Esophagus muscularis mucosa (tissue), 4 donors: ENCODE measurements at regions not wholly inside any gene's neighbourhood (a gene's known extent, or its start where the extent isn't known, plus 50 kb on each side); places are given as distances from the start of the nearest gene placed in this dataset.

Experiments used
- DNase-seq: peaks from one replicate; pipeline ENCODE4 v3.0.0-alpha.2; 2017; ENCODE audit errors: extremely low spot score
- H3K27ac ChIP-seq, 4 donors: fragments of 200-600 bp; sonication (generic); replicated peaks in 1 of 4; 1 replicate in 3 of 4; 2 replicates in 1 of 4; pipeline ENCODE4 v1.5.1; 2016 to 2019; ENCODE audit warnings: mild to moderate bottlenecking in 1 of 4
- H3K27me3 ChIP-seq, 4 donors: fragments of 200-600 bp; sonication (generic); one replicate each; pipeline versions ENCODE4 v1.5.1 to v1.6.0; 2016 to 2019
- H3K36me3 ChIP-seq, 4 donors: fragments of 200-600 bp; sonication (generic); one replicate each; pipeline ENCODE4 v1.5.1; 2016 to 2019
- H3K4me1 ChIP-seq, 4 donors: fragments of 200-600 bp; sonication (generic); one replicate each; pipeline ENCODE4 v1.5.1; 2016 to 2019
- H3K4me3 ChIP-seq, 4 donors: fragments of 200-600 bp; sonication (generic); 1 replicate in 2 of 4; 2 replicates in 2 of 4; pipeline ENCODE4 v1.5.1; 2016 to 2019; ENCODE audit warnings: mild to moderate bottlenecking in 4 of 4, moderate library complexity in 1 of 4
- H3K9me3 ChIP-seq, 4 donors: fragments of 200-600 bp; sonication (generic); 1 replicate in 3 of 4; 2 replicates in 1 of 4; pipeline ENCODE4 v1.5.1; 2016 to 2019
- EP300 ChIP-seq: sonication (generic); formaldehyde crosslinking; IDR thresholded peaks from one replicate; pipeline ENCODE4 v1.6.1; 2017; ENCODE audit warnings: antibody characterized with exemption
- POLR2A ChIP-seq: fragments of 450-650 bp; IDR thresholded peaks from one replicate; pipeline ENCODE4 v1.6.1; 2017; ENCODE audit warnings: antibody characterized with exemption, moderate library complexity, mild to moderate bottlenecking, low read depth
- POLR2AphosphoS5 ChIP-seq, 2 donors: sonication (generic); formaldehyde crosslinking; IDR thresholded peaks; one replicate each; pipeline ENCODE4 v1.6.1; 2017; ENCODE audit warnings: antibody characterized with exemption in 2 of 2
- WGBS: methylation state at CpG from one replicate; pipeline ENCODE4 v1.1.5; 2018; 5-methylcytosine and 5-hydroxymethylcytosine counted together
- intact Hi-C: fragments of 100-400 bp; cut with DNase I; formaldehyde crosslinking; loops from one replicate; pipeline ENCODE4 v1.15.1; 2023
- TF ChIP-seq, protein P1 (sequence below), 3 experiments: fragments of 200-600 bp in 2 of 3; fragments of 450-650 bp in 1 of 3; sonication (generic) in 2 of 3; IDR thresholded peaks; one replicate each; pipeline ENCODE4 v1.5.1; 2017 to 2019; ENCODE audit warnings: antibody characterized with exemption in 3 of 3, mild to moderate bottlenecking in 2 of 3, moderate library complexity in 1 of 3

DNA sequence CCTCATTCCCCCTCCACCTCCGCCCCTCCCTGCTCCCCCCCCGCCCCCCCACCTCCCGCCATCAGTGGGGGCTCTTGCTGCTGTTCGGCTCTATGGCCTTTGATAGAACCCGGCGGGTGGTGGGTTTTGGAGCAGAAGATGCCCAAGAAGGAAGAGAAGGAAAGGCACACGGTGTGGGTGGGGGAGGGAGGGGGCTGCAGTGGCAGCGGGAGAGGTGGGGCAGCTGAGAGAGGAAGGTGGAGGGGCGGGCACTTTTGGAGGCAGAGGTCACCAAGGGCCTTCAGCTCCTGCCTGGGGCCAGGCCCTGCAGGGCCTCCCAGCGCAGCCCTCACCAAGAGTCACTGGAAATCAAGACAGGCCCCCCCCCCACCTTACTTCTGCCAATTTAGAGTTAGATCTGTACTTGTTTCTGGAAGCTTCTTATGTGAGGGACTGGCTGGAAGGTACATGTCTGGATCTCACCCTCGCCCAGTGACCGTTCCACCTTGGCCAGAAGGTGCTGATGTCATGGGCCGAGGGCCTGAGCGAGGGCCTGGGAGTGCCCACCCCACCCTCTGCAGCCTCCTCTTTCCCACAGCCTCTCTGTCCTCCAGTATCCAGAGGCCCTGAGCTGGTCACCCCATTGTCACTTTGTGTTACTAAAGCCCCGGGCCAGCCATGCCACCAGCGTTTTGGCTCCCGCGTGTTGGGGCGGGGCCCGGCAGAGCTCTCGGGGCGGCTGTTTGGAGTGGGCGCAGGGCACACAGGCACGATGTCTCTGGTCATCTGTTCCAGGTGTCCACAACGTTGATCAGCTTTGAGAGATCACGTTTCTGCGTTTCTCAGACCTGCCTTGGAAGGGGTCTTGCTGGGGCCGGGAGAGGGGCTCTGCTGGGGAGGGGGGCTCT is 153.9 kb downstream of the KIF26A start:
- WGBS = 59% methylated on average over 16 of the region's 28 CpGs
- Histone ChIP-seq H3K27ac (no peak overlapping the region), H3K36me3 (no peaks in the 10 kb centered on the region), H3K4me1 (no peaks in the 10 kb centered on the region), H3K9me3 (no peaks in the 10 kb centered on the region), H3K4me3 (no peak overlapping the region), H3K27me3 (peaks cover 0 to 46% (median 2%) of the 10 kb centered on the region in 4 donors)
- no peak for DNase-seq
- intact Hi-C loops = no loop called here
- TF ChIP-seq POLR2AphosphoS5 (IDR thresholded peaks at IDR 0.05) (no peak), POLR2A (no peak), EP300 (no peak)
- TF ChIP-seq, protein P1, sequence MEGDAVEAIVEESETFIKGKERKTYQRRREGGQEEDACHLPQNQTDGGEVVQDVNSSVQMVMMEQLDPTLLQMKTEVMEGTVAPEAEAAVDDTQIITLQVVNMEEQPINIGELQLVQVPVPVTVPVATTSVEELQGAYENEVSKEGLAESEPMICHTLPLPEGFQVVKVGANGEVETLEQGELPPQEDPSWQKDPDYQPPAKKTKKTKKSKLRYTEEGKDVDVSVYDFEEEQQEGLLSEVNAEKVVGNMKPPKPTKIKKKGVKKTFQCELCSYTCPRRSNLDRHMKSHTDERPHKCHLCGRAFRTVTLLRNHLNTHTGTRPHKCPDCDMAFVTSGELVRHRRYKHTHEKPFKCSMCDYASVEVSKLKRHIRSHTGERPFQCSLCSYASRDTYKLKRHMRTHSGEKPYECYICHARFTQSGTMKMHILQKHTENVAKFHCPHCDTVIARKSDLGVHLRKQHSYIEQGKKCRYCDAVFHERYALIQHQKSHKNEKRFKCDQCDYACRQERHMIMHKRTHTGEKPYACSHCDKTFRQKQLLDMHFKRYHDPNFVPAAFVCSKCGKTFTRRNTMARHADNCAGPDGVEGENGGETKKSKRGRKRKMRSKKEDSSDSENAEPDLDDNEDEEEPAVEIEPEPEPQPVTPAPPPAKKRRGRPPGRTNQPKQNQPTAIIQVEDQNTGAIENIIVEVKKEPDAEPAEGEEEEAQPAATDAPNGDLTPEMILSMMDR (IDR thresholded peaks at IDR 0.05) = no peak

DNA sequence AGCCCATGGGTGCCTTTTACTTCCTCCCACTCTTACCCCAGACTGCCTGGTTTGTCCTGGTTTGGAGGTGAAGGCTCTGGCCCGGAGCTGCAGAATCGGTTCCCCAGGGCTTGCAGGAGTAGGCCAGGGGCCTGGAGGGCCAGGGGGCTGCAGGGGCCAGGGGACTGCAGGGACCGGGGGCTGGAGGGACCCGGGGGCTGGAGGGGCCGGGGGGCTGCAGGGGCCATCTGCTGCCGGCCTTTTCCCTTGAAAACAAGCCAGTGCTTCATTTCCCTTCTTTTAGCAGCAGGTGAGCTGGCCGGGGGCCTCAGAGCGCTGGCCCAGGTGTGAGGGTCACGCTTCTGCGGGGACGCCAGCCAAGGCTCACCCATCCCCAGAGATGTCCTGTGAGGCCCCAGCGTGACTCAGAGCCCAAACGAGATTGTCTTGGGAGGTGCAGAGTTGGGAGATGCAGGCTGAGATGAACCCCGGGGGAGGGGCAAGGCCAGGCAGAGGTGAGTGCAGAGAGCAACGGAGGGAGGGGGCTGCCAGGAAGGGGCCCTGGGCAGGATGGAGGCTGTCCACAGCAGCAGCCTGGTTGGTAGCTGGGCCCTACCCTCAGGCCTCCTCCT is 154.9 kb downstream of the KIF26A start:
- Histone ChIP-seq H3K27me3 (peaks cover 0 to 49% (median 2%) of the 10 kb centered on the region in 4 donors), H3K4me3 (no peak overlapping the region), H3K4me1 (no peaks in the 10 kb centered on the region), H3K9me3 (no peaks in the 10 kb centered on the region), H3K27ac (no peak overlapping the region), H3K36me3 (no peaks in the 10 kb centered on the region)
- TF ChIP-seq POLR2A = no peak
- intact Hi-C loops = no loop called here
- 38% methylated on average over 10 of the region's 15 CpGs for WGBS
- no peak for DNase-seq

DNA sequence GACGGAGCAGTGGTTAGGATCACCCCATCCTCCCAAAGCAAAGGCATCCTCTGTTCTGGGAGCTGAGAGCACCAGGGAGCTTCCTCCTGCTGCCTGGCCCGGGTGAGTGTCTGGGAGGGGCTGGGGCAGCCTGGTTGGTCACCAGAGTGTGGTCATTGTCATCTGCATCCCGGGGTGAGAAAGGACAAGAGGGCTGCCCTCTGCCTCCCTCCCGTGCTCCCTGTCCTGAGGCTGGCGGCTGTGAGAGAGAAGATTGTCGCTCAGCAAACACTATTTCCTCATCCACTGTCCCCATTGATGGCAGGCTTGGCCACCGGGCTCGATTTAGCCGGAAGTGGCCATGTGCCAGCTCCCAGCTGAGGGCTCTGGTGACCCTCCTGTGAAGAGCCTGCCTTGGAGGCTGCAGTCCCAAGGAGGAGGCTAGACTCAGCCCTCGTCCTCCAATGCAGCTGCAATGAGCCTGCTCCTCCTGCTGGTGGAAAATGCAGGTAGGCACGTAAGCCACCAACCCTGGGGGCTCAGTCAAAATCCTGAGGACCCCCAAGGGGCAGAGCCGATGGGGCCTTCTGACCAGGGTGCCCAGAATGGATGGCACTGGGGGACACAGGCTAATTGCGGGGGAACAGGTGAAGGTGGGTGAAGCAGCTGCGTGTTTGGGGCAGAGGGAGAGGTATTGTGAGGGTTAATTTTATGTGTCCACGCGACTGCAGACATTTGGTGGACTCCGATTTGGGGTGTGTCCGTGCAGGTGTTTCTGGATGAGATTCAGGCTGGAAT is 155.7 kb downstream of the KIF26A start:
- Histone ChIP-seq H3K9me3 (no peaks in the 10 kb centered on the region), H3K4me1 (no peaks in the 10 kb centered on the region), H3K27ac (no peak overlapping the region), H3K4me3 (no peak overlapping the region), H3K36me3 (no peaks in the 10 kb centered on the region), H3K27me3 (peaks cover 0 to 51% (median 2%) of the 10 kb centered on the region in 4 donors)
- intact Hi-C loops = no loop called here
- TF ChIP-seq, protein P1 (IDR thresholded peaks at IDR 0.05) = no peak
- TF ChIP-seq EP300 (no peak), POLR2A (no peak), POLR2AphosphoS5 (IDR thresholded peaks at IDR 0.05) (no peak)
- 71% methylated on average over 15 of the region's 18 CpGs for WGBS
- DNase-seq = no peak

DNA sequence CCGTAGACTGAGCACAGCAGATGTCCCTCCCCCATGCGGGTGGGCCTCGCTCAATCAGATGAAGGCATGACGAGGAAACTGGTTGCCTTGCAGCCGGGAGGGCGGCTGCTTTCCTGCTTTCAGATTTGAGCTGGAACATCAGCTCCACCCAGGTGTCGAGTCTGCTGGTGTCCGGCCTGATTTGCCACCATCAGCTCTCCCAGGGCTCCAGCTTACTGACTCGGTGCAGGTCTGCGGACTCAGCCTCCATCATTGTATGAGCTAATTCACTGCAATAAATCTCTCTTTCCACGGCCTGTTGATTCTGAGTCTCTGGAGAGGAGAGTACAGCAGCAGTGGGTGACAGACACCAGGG is 156.2 kb downstream of the KIF26A start:
- 77% methylated on average over 8 of the region's 11 CpGs for WGBS
- H3K9me3 ChIP-seq = no peaks in the 10 kb centered on the region
- no peaks in the 10 kb centered on the region for H3K36me3 ChIP-seq
- TF ChIP-seq, protein P1 (IDR thresholded peaks at IDR 0.05) = no peak
- TF ChIP-seq POLR2A (no peak), EP300 (no peak), POLR2AphosphoS5 (IDR thresholded peaks at IDR 0.05) (no peak)
- no peak overlapping the region for H3K4me3 ChIP-seq
- H3K4me1 ChIP-seq = no peaks in the 10 kb centered on the region
- no peak for DNase-seq
- intact Hi-C loops = no loop called here
- peaks cover 0 to 51% (median 2%) of the 10 kb centered on the region in 4 donors for H3K27me3 ChIP-seq
- H3K27ac ChIP-seq = no peak overlapping the region
